Hepatic stellate cell (primary cell): ENCODE measurements at regions not wholly inside any gene's neighbourhood (a gene's known extent, or its start where the extent isn't known, plus 50 kb on each side); places are given as distances from the start of the nearest gene placed in this dataset.
"Not testable (repeated sequence)": the region's sequence is repeated elsewhere in the genome, so short reads cannot be mapped to it uniquely, and the experiment has no call there.

ENCODE experiments used
- DNase-seq: peaks from one replicate; pipeline ENCODE4 v3.0.0; 2011; ENCODE audit warnings: low spot score

DNA sequence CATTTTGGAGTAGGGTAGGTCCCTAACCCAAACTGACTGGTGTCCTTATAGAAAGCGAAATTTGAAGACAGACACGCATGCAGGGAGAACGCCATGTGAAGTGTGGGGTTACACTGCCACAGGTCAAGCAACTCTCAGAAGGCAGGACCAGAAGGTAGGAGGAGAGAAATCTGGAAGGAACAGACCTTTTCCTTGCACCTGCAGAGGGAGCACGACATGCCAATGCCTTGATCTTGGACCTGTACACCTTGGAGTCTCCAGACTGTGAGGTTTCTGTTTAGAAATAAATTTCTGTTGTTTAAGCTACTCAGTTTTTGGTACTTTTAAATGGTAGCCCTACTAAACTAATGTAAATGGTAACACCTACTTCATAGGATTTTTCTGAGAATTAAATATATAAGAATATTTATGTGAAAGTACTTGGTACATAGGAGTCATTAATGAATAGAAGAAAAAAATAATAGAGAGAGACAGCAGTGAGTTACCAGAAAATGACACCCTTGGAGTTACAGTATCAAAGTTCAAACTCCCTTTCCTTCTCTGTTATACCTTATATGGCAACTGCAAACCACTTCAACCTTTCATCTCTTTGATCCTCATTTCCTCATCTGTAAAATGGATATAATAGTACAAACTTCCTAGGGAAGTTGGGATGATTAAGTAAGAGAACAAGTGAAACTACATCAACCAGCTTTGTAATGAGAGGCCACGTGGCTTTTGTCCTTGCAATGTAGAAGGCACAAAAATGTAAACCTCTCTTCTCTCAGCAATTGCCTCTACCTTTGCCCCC lies 184.9 kb upstream of the PARD3B start:
- DNase-seq = no peak

DNA sequence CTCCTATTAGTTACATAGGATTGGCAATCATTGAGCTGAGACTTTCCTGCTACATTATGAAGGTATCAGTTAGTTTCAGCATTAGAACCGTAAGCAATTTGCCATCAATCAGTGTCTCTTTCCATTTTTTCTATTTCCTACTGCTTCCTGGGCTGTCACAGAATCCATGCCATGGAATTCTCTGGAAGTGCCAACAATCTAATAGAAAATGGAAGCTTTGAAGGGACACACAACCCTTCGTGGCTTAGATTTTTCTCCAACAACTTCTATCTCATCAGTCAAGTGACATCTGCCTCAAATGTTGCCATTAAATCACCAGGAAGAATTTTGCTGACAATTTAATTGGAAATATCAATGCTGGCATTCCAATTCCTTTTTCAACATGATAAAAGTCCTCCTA lies 183.5 kb upstream of the PARD3B start:
- no peak for DNase-seq

DNA sequence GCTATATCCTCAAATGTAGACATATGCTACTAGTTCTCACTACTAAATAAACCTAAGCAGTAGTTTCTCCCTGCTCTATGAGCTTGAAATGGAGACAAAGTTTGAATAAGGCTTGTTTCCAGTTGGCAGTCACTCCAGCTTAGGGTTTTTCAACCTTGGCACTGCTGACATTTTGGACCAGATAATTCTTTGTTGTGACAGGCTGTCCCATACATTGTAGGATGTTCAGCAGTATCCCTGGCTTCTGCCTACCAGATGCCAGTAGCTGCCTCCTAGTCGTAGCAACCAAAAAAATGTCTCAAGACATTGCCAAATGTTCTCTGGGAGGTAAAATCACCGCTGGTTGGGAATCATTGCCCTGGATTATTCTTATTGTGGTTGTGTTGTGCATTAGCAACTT lies 182.7 kb upstream of the PARD3B start:
- DNase-seq = no peak

DNA sequence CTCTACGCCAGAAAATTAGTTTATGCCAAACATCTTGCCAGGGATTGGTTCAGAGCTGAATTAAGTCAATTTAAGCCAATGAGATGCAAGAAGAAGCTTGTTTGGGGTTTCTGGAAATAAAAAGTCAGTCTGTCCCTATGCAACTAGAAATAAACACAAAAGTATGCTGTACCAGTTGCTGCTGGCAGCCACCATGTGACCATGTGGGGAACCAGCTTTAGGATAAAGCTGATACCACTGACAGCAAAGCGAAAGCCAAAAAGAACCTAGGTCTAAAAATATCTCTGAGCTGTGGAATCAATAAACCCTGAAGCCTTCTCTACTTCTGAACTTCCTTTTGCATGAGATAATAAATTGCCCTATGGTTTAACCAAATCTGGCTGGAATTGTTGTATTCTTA lies 181.8 kb upstream of the PARD3B start:
- DNase-seq = no peak

DNA sequence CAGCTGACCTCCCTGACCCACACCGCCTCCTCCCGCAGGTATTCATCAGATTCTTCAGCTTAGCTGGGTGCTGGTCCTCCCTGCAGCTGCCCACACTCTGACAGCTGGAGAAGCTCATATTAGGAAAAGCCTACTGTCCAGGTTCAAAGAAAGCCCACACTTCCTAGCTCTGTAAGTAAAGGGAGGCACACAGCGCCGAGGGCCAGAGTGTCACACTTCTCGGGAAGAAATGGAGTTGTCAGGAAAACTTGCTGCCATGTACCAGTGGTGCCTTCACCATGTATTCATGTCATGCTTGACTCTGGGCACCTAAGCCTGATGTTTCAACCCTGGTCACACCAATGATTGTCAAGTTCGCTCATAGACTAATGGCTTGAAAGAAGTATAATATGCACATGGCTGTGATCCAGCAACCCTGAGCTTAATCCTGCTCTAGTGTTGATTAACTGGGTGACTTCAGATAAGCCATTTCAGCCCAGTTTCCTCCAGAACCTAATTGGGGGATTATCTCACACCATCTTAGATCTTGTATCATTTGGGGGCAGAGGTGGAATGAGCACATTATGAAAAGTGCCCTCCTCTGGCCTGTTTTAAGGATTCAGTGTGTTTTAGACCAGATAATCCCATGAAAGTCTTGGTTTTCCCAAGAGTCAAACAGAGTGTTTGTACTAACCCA lies 180.3 kb upstream of the PARD3B start:
- DNase-seq = no peak

DNA sequence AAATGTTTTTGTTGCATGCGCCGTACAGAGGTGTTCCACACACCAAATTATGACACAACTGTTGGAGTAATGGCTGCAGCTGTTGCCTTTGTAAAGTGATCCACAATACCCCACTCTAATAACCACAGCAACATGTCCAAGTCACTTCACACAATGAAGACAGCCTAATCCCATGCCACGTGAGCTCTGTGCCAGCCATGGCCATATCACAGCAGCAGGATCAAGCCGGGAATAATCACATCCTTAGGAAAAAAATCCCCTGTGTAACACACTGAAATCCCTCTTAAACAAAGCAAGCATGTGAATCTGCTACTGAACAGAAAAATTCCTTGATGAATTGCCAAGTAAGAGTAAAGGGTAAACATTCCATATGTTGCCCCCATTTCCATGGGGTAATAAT lies 179.5 kb upstream of the PARD3B start:
- DNase-seq = no peak

DNA sequence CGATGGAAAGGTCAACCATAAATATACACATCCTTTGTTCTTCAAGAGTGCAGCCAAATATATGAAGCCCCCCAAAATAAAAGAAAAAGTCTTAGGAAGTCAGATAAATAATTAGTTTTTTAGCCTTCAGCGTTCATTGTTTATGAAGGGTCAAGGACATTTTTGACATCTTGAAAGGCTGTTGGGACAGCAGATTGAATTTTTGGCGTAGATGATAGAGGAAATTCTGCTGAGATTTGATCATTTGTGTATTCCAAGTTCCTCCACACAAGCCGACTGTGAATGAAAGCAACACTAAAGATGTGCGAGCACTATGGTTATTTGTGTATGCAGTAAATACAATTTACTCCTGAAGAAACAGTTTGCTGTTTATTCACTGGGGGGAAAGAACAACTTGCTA lies 177.8 kb upstream of the PARD3B start:
- no peak for DNase-seq

DNA sequence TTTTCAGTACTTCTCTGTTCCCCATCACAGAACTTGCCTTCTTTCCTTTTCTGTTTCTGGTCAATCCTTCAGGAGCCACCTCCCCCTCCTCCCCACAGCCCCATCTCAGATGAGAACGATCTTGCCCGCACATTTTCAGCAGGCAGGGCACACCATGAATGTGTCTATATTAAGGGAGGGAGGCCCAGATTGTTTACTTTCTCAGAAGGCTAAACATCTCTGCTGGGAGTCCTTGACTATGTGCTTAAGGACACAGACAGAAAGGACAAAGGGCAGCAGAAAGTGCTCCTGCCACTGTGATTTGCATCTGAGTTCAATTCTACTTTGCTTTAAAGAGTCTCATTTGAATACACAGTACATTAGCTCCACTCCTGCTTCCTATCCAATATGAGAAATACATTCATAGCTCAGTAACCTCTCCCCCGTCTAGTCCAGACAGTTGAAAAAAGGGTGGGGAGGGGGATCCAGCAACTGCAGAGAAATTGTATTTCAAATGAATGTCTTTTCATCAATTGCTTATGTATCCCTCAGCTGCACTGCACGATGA lies 175.0 kb upstream of the PARD3B start:
- no peak for DNase-seq

DNA sequence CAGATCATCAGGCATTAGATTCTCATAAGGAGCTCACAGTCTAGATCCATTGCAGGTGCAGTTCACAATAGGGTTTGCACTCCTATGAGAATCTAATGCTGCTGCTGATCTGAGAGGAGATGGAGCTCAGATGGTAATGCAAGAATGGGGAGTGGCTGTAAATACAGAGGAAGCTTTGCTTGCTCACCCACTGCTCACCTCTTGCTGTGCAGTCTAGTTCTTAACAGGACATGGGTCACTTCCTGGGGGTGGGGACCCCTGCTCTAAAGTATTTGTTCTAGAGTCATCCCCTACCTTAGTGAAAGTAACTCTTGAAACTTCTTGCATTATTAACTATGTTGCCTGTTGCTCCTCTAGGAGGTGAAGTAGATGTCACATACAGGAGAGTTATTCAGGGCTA lies 171.3 kb upstream of the PARD3B start:
- DNase-seq = no peak

DNA sequence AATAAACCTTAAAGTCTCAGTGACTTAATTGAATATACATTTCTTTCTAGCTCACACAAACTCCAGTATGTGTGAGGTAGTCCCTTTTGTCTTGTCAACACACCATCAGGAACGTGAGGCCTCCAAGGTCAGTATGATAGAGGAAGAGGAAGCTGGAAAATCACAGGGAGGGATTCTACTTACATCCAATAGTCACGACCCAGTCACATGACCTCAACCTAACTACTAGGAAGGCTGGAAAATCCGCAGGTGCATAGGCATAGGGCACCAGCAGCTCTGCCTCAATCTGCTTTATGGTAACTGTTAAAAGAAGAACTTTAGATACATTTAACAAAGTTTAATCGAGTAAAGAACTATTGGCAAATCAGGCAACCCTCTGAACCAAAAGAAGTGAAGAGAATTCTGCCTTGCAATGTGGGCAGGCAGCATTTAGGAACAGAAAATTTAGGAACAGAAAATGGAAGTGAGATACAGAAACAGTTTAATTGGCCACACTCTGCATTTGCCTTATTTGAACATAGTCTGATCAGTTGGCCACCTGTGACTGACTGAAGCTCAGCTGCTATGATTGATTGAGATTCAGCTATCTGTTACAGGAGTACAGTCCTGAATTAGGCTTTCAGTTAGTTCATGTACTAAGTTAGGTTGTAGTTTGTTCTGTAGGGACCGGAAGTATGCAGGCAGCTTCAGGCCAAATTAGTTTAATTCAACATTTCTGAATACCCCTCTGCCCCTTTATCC lies 165.0 kb upstream of the PARD3B start:
- no peak for DNase-seq

DNA sequence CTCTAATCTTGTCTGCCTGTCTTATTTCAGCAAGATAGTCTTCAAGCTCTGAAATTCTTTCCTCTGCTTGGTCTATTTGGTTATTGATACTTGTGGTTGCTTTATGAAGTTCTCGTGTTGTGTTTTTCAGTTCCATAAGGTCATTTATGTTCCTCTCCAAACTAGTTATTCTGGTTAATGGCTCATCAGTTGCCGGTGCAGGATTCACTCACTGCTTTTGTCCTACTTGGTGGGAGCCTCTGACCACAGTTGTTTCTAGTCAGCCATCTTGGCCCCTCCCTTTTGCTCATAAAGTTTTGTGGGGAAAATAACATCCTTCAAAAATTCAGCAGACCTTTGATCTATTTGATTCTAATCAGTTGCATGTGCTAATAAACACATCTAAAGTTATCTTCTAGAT lies 158.6 kb upstream of the PARD3B start:
- no peak for DNase-seq

DNA sequence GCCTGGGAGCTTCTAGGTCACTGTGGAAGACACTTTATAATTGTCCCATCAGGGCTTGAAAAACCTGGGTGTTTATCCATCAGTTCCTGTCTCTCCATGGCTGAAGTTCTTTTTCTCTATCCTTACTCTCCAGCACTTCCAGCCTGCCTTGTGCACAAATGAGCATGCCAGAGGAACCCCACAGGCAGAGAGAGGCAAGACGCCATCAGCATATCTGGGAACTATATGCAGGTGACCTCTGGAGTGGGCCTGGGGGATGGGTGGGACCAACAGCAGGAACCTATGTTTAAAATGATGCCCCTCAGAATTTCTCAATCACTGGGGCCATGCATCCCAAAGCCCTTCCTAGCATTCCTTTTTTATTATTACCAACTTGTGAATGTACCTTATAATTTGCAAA lies 156.2 kb upstream of the PARD3B start:
- DNase-seq = no peak

DNA sequence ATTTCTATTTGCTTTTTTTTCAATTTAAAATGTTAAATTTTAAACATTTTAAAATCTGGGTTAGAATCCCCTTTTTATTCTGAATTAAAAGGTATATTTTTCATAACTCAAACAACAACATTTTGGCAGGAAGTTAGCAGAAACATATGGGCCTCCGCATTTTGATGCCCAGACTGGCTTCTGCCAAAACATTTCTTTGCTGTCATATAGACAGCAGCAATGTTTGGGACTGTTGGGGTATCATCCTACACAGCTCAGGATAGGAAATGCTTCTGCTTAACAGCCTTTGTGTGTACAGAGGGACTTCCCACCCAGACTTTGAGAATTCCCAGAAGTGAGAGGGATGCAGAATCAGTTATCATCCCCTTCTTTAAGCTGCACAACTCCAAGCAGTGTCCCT lies 155.4 kb upstream of the PARD3B start:
- no peak for DNase-seq

DNA sequence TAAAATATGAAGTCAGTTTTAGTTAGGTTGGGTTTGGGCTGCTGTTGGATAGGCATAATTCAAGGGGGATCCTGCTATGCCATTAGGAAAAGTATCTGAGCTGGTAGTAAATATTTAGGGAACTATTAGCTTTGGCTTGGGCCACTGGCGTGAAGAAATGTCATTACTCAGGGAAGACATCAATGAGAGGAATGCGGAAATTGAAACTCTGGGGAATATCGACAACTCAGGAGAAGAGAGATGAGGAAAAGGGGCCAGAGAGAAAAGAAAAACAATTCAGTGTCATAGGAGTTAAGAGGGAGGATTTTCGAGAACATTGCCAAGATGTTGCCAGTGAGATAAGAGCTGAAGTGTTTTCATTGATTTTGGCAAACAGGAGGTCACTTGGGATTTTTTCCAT lies 149.7 kb upstream of the PARD3B start:
- DNase-seq = no peak

DNA sequence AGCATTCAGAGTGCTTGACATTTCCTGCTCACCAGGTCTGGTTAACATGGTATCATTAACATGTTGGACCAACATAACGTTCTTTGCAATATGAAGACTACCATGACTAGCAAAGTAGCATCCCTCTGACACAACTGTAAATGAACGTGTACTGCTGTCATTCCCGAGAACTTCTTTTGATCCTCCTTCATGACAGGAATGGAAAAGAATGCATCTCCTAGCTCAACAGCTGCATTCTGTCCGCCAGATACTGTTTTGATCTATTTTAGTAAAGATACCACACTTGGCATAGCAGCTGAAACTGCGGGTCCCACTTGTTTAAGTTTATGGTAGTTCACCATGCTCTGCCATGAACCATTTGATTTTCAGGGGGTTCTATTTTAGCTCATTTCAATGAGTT lies 144.2 kb upstream of the PARD3B start:
- no peak for DNase-seq

DNA sequence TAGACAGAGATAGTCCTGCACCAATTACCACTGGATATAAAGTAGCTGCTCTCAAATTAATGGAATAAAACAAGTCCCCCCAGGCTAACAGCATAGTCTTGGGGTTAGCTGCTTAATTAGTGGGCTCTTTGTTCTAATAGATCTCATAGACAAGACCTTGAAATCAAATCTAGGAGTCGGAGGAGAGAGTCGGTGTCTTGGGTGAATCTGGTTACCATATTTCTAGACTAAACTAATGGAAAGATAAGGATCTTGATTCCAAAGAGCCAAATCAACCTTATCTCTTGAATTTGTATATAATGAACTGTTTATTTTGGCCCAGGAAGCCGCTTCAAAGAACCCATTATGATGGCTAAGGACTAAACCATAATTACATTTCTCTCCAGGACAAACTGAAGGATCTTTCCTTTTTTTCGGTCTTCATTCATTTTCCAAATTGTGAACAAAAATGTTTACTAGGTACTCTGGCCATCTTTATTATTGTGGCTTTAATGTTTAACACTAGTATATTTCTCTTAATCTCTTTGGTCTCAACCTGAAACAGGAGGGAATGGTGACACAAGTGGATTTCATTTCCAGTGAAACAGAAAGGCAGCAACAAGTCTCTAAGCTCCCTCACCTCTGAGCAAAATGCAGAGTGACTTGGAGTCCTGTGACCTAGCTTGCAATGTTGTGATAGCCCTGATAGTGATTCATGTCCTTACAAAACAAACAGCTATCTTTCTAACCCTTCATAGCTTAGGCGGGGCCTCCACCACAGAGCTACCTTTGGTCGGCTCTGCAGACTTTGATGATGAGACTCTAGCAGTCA lies 137.9 kb upstream of the PARD3B start:
- DNase-seq = no peak

DNA sequence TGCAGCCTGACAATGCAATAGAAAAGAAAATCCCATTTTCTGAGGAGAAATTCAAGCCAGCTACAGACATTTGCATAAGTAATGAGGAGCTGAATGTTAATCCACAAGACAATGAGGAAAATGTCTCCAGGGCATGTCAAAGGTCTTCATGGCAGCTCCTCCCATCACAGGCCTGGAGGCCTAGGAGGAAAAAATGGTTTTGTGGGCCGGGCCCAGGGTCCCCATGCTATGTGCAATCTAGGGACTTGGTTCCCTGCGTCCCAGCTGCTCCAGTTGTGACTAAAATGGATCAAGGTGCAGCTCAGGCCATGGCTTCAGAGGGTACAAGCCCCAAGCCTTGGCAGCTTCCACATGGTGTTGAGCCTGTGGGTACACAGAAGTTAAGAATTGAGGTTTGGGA lies 132.5 kb upstream of the PARD3B start:
- not testable (repeated sequence) for DNase-seq

DNA sequence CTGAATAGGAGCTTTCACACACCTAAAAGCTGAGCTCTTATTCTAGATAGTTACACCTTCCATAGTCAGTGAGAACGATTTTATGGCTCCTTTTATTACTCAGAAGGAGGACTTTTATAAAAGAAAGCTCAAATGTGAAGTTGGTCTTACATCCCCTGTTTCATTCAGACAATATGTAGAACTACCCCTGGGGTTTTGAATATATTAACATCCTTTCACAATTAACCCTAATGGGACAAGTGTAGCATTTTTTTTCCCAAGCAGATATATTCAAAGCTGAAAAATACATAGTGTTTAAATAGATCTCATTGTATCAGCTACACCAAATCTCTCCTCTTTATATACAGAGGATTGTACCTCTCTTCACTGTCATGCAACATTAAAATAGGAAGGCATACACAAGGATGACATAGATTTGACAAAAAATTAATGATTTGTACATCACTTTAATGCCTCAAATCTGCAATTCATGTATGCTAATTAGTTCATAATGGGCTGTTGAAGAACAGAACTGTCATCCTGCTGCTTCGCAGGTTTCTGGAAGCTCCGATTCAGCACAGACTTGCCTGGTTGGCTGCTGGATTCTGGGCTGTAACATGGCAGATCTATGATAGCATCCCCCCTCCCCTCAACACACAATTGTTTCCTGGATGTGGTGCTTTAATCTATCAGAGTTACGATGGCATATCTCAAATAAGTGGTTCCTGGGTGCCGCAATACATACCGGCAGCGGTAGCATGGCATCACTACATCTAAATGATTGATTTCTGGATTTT lies 129.7 kb upstream of the PARD3B start:
- DNase-seq = no peak

DNA sequence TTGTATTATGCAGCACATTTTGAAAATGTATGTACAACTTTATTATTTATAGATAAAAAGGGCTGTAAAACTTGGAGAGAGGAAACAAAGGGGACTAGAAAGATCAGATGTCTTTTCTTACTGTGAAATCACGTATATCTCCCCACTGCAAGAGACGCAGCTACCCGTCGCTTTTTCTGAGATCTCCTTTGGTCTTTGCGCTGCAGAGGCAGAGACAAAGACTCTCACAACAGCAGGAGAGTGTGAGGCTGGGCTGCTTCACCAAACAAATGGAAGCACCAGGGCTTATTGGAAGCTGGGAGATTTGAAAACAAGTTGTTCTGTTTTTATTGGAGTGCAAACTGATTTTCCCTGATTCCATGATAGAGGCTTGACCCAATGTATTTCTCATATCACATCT lies 129.0 kb upstream of the PARD3B start:
- DNase-seq = no peak

DNA sequence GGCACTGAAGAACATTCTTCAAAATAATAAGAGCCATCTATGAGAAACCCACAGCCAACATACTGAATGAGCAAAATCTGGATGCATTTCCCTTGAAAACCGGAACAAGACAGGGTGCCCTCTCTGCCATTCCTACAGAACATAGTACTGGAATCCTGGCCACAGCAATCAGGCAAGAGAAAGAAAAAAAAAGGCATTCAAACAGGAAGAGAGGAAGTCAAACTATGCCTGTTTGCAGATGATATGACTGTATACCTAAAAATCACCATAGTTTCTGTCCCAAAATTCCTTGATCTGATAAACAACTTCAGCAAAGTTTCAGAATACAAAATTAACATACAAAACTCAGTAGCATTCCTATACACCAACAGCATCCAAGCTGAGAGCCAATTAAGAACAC lies 119.5 kb upstream of the PARD3B start:
- no peak for DNase-seq

DNA sequence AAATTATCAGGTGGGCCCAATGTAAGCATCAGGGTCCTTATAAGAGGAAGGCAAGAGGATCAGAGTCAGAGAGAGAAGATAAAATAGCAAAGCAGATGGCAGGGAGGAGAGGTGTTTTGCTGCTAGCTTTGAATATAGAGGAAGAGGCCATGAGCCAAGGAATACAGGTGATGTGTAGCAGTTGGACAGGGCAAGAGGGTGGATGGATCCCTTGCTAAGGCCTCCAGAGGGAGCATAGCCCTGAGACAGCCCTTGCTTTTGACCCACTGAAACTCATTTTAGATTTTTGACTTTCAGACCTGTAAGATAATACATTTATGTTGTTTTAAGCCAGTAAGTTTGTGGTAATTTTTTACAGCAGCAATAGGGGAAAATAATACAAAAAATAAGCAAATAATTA lies 116.6 kb upstream of the PARD3B start:
- no peak for DNase-seq
